ENCODE measurements at regions not wholly inside any gene's neighbourhood (a gene's known extent, or its start where the extent isn't known, plus 50 kb on each side); places are given as distances from the start of the nearest gene placed in this dataset.

GRCh38 chr5:175274171-175274570 is 169.8 kb downstream of the DRD1 start:
- TF ChIP-seq CTCF (conservative IDR thresholded peaks at IDR 0.05; ENCODE audit: low read depth, low read length) (no peak), RCOR1 (IDR thresholded peaks at IDR 0.05; ENCODE audit: insufficient replicate concordance, low read length) (no peak), RAD21 (IDR thresholded peaks at IDR 0.05; ENCODE audit: low read length) (no peak), SMC3 (IDR thresholded peaks at IDR 0.05; ENCODE audit: low read depth, low read length) (no peak)
